ENCODE measurements at regions not wholly inside any gene's neighbourhood (a gene's known extent, or its start where the extent isn't known, plus 50 kb on each side); places are given as distances from the start of the nearest gene placed in this dataset.

- no peak for DNase-seq (ENCODE audit: low spot score in 2 of 2)
- 72% methylated on average over 4 of the region's 4 CpGs for WGBS
- no peaks in the 10 kb centered on the region for H3K27me3 ChIP-seq
These were observed 954.8 kb upstream of the DDX18 start for GRCh38 chr2:116859708-116860107.

GRCh38 chr2:116874021-116874420, 940.5 kb upstream of the DDX18 start:
- TF ChIP-seq POLR2AphosphoS5 (IDR thresholded peaks at IDR 0.05), result no peak
- TF ChIP-seq CTCF (IDR thresholded peaks at IDR 0.05), result no peak
- no peak for TF ChIP-seq POLR2A (IDR thresholded peaks at IDR 0.05)
- TF ChIP-seq EP300 (IDR thresholded peaks at IDR 0.05), result no peak
- 84% methylated on average over 3 of the region's 5 CpGs for WGBS
- DNase-seq (ENCODE audit: low spot score in 2 of 2), result no peak
- H3K4me1 ChIP-seq, result no peaks in the 10 kb centered on the region
- no peaks in the 10 kb centered on the region for H3K36me3 ChIP-seq
- no peak overlapping the region for H3K4me3 ChIP-seq
- no peak overlapping the region for H3K27ac ChIP-seq
- no peaks in the 10 kb centered on the region for H3K27me3 ChIP-seq
- no peaks in the 10 kb centered on the region for H3K9me3 ChIP-seq

More at GRCh38 chr2:116859708-116860107, 954.8 kb upstream of the DDX18 start:
- H3K9me3 ChIP-seq, result peaks cover 17% of the 10 kb centered on the region
- no peaks in the 10 kb centered on the region for H3K36me3 ChIP-seq
- no peaks in the 10 kb centered on the region for H3K4me1 ChIP-seq
- H3K4me3 ChIP-seq, result no peak overlapping the region
- TF ChIP-seq POLR2A (IDR thresholded peaks at IDR 0.05), result no peak
- TF ChIP-seq CTCF (IDR thresholded peaks at IDR 0.05), result no peak
- no peak for TF ChIP-seq EP300 (IDR thresholded peaks at IDR 0.05)
- TF ChIP-seq POLR2AphosphoS5 (IDR thresholded peaks at IDR 0.05), result no peak
- H3K27ac ChIP-seq, result no peak overlapping the region

- no peak for DNase-seq (ENCODE audit: low spot score in 2 of 2)
- WGBS, result 90% methylated on average over 1 of the region's 1 CpG
These were observed 937.2 kb upstream of the DDX18 start for GRCh38 chr2:116877274-116877673.

GRCh38 chr2:116877944-116878343, 936.5 kb upstream of the DDX18 start:
- Histone ChIP-seq H3K27ac (no peak overlapping the region), H3K4me3 (no peak overlapping the region), H3K36me3 (no peaks in the 10 kb centered on the region), H3K4me1 (no peaks in the 10 kb centered on the region), H3K9me3 (peaks cover 11% of the 10 kb centered on the region), H3K27me3 (no peaks in the 10 kb centered on the region)
- DNase-seq (ENCODE audit: low spot score in 2 of 2), result no peak
- 94% methylated on average over 2 of the region's 2 CpGs for WGBS
- TF ChIP-seq CTCF (IDR thresholded peaks at IDR 0.05), result no peak
- TF ChIP-seq EP300 (IDR thresholded peaks at IDR 0.05), result no peak
- TF ChIP-seq POLR2A (IDR thresholded peaks at IDR 0.05), result no peak
- TF ChIP-seq POLR2AphosphoS5 (IDR thresholded peaks at IDR 0.05), result no peak

More at GRCh38 chr2:116877274-116877673, 937.2 kb upstream of the DDX18 start:
- no peaks in the 10 kb centered on the region for H3K4me1 ChIP-seq
- no peaks in the 10 kb centered on the region for H3K27me3 ChIP-seq
- TF ChIP-seq POLR2A (IDR thresholded peaks at IDR 0.05) (no peak), EP300 (IDR thresholded peaks at IDR 0.05) (no peak), POLR2AphosphoS5 (IDR thresholded peaks at IDR 0.05) (no peak), CTCF (IDR thresholded peaks at IDR 0.05) (no peak)
- no peak overlapping the region for H3K27ac ChIP-seq
- H3K9me3 ChIP-seq, result peaks cover 11% of the 10 kb centered on the region
- H3K4me3 ChIP-seq, result no peak overlapping the region
- no peaks in the 10 kb centered on the region for H3K36me3 ChIP-seq

- WGBS, result 50% methylated on average over 2 of the region's 2 CpGs
- no peaks in the 10 kb centered on the region for H3K4me1 ChIP-seq
- TF ChIP-seq CTCF (IDR thresholded peaks at IDR 0.05) (no peak), POLR2AphosphoS5 (IDR thresholded peaks at IDR 0.05) (no peak), EP300 (IDR thresholded peaks at IDR 0.05) (no peak), POLR2A (IDR thresholded peaks at IDR 0.05) (no peak)
- no peaks in the 10 kb centered on the region for H3K27me3 ChIP-seq
- no peak overlapping the region for H3K27ac ChIP-seq
- H3K9me3 ChIP-seq, result peaks cover 11% of the 10 kb centered on the region
- no peak overlapping the region for H3K4me3 ChIP-seq
- no peaks in the 10 kb centered on the region for H3K36me3 ChIP-seq
- DNase-seq (ENCODE audit: low spot score in 2 of 2), result no peak
These were observed 934.8 kb upstream of the DDX18 start for GRCh38 chr2:116879650-116880160.

Measured in suprapubic skin (tissue), 4 donors.